ENCODE measurements at regions not wholly inside any gene's neighbourhood (a gene's known extent, or its start where the extent isn't known, plus 50 kb on each side); places are given as distances from the start of the nearest gene placed in this dataset.
"Not testable (repeated sequence)": the region's sequence is repeated elsewhere in the genome, so short reads cannot be mapped to it uniquely, and the experiment has no call there.

DNA sequence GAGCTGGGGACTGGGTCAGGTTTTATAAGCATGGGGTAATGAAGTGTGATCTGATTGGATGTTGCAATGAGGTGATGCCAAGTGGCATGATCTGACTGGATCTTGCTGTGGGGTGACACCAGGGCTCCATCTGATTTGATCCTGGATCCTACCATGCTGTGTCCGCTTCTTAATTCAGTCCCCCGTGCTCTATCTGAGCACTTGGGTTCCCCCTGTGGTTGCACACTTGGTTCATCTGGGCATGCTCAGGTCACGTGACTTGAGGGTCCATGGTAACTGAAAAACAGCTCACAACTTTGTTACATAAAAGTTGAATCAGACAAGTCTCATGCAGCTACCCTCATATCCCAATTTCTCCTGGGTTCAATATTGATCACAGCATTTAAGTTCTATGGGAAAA is 448.6 kb upstream of the NRP1 start:
- no peak for DNase-seq (ENCODE audit: low spot score)

DNA sequence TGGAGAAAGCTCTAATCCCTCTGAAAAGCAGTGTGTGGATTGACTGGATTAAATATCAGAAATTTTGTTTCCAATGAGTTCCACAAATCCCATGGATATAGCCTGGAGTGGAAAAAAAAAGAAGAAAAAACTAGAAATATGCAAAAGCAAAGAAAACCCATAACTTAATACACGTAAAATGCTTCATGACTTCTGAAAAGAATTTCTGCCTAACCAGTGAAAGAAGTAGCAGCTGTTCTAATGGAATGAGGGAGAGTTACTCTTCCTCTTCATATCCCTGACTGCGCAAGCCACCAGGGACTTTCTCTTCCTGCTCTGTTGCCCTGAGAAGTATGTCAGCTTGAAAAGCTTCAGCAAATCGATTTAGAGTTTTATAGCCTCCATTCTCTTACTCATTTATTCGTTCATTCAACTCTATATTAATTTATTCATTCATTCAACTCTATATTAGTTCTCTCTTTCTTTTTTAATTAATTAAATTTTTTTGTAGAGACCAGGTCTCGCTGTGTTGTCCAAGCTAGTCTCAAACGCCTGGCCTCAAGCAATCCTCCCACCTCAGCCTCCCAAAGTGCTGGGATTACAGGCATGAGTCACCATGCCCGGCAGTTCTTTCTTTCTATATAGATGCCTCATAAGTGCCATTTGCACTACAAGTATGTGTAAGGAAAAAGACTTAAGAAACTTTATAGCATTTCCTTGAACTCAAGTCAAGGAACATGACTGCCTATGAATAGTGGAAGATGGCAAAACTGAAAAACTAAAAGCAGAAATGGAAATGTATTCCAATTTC is 447.3 kb upstream of the NRP1 start:
- no peak for DNase-seq (ENCODE audit: low spot score)

- no peak for DNase-seq (ENCODE audit: low spot score)
Measured at GRCh38 chr10:33780961-33781360, 446.5 kb upstream of the NRP1 start.

DNA sequence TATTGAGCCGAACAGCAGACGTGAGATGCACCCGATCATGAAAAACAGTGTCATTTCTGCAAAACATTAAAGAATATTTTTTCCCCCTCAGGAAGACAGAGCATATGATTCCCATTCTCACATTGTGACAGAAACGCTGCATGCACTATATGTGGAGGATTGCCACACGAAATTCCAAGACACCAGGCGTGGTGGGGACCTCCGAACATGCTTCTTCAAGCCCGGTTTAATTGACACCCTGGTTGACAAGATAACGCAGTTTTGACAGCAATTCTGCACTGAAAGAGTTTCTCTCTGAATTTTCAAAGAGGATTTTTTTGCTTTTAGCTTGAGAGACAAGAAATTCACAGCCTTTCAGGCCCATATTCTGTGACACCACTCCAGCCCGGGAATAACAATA is 442.8 kb upstream of the NRP1 start:
- DNase-seq (ENCODE audit: low spot score): no peak

DNA sequence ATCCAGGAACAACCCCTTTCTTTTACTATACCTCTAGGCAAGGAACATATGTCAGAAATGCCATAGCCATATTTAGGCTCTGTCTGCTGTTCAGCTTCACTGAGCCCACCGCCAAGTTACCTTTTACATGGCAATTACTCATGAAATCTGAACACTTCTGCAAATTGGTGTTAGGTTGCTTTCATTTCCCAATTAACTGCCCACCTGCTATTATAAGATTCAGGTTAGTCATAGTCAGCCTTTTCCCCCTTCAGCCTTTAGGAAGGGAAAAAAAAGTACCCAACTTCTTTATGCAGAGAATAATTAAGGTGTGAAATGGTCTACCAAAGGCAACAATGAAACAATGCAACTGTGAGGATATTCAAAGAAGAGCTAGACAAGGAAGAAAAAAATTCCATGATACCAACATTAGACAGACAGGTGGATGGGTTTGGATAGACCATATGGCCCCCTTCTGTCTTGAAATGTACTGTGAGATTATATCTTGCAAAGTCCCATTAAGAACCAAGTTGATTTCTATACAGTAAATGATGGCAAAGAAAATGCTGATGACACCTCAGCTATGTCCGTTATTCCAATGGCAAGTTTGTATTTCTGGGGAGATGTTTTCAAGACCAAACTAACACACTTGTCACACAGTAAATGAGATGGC is 442.1 kb upstream of the NRP1 start:
- DNase-seq (ENCODE audit: low spot score): no peak

DNA sequence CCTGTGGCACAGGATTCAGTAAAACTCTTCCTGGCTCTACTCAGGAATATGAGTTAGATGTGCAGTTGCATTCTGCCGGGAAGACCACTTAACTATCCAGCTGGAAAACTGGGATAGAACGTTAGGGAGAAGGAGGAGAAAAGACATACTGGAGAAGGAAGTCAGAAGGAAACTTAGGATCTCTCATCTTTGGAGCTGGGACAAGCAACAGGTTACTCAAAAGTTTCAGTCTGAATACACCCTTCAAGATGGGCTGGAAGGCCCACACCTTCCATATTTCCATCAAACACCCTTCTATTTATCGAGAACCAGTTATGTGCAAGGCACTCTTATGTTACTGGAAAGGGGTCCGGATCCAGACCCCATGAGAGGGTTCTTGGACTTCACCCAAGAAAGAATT is 440.4 kb upstream of the NRP1 start:
- DNase-seq (ENCODE audit: low spot score): no peak

DNA sequence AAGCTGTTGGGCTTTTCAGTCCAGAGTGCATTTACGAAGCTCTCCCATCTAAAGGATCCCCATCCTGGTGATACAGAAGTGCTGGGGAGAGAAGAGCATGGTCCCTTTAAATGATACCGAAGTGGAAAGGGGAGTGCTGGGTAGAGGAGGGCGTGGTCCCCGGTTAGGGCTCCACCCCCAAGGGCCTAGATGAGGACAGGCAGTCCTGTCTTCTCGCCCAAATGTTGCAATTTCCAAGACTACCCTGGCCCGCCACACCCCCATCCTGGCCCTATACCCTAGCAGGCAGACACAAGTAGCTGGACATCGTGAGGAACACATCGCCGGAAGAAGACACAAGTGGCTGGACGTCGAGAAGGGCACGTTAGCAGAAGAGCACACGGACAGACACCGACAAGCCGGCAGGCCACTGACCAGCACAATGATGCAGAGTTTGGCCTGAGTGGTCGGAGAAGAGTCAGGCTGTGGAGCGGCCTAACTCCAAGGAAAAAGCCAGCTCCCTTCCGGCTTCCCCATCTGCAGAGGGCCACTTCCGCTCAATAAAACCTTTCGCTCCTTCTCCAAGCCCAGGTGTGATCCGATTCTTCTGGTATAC is 439.5 kb upstream of the NRP1 start:
- DNase-seq (ENCODE audit: low spot score): no peak

- DNase-seq (ENCODE audit: low spot score): no peak
Measured at GRCh38 chr10:33773253-33773573, 438.7 kb upstream of the NRP1 start.

GRCh38 chr10:33772370-33773252 is 438.1 kb upstream of the NRP1 start:
- DNase-seq (ENCODE audit: low spot score): no peak

DNA sequence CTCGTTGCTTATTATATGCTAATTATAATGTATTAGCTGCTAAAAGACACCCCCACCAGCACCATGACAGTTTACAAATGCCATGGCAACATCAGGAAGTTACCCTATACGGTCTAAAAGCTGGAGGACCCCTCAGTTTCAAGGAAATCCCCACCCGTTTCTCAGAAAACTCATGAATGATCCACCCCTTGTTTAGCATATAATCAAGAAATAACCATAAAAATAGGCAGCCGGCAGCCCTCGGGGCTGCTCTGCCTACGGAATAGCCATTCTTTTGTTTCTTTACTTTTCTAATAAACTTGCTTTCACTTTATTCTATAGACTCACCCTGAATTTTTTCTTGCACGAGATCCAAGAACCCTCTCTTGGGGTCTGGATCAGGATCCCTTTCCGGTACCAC is 437.4 kb upstream of the NRP1 start:
- DNase-seq (ENCODE audit: low spot score): not testable (repeated sequence)

DNA sequence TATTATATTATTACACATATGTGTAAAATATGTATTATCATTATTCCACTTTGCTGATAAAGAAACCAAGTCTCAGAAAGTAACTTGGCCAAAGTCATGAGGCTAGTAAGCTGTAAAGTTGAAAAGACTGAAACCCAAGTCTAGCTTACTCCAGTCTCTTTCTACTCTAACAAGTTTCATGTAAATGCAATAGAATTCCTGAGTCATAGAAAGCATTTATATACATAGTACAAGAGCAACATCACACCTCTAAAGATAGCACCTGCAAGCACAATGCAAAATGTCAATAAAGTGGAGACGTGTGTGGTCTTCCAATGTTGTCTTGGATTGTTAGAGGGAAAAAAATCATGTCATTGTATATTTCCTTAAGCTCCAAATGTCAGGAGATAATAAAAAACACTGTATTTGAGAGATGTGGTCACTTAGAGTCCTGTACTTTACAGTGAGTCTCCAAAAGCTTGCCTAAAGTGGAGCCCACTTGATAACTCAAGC is 430.3 kb upstream of the NRP1 start:
- DNase-seq (ENCODE audit: low spot score): no peak

- DNase-seq (ENCODE audit: low spot score): no peak
Measured at GRCh38 chr10:33760056-33760943, 425.8 kb upstream of the NRP1 start.

GRCh38 chr10:33759191-33759590 is 424.7 kb upstream of the NRP1 start:
- DNase-seq (ENCODE audit: low spot score): no peak

DNA sequence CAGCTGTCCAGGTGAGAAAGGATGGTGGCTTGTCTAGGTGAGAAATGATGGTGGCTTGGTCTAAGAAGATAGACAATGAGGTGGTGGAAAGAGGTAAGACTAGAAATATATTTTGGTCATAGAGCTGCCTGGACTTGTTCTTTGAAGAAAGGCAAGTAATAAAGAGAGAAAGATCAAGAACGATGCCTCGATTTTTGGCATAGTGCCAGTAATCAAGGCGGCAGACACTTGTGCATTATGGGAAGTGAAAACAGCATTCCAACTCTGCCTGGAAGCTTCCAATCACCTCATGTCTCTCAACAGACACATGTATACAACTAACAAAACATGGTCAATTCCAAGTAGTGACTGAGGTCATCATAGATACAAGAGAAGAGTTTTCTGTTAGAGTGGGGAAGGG is 423.8 kb upstream of the NRP1 start:
- DNase-seq (ENCODE audit: low spot score): no peak

DNA sequence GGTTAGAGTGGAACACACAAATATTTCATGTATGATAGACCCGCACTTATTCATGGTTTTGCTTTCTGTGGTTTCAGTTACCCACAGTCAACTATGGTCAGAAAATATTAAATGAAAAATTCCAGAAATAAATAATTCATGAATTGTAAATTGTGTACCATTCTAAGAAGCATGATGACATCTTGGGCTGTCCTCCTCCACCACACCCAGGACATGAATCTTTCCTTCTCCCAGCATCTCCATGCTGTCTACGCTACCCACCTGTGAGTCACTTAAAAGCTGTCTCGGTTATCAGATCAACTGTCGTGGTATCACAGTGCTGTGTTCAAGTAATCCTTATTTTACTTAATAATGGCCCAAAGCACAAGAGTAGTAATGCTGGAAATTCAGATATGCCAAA is 419.6 kb upstream of the NRP1 start:
- no peak for DNase-seq (ENCODE audit: low spot score)

DNA sequence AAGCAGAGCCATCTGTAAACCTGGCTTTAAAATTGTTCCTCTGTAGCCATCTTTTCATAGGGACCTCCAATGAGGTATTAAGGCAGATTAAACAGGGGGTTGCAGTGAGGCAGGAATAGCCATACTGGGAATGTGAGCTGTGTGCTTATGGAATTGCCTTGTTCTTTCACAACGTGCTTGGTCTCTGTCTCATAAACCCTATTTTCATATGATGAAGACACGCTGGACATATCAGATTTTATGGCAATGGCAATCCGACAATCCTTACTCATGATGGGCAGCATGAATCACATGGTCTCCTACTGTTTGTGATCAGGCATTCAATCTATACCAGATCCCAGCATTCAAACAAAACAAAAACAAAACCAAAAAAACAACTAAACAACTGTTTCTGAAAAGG is 418.9 kb upstream of the NRP1 start:
- no peak for DNase-seq (ENCODE audit: low spot score)

- DNase-seq (ENCODE audit: low spot score): no peak
Measured at GRCh38 chr10:33749790-33750189, 415.3 kb upstream of the NRP1 start.

DNA sequence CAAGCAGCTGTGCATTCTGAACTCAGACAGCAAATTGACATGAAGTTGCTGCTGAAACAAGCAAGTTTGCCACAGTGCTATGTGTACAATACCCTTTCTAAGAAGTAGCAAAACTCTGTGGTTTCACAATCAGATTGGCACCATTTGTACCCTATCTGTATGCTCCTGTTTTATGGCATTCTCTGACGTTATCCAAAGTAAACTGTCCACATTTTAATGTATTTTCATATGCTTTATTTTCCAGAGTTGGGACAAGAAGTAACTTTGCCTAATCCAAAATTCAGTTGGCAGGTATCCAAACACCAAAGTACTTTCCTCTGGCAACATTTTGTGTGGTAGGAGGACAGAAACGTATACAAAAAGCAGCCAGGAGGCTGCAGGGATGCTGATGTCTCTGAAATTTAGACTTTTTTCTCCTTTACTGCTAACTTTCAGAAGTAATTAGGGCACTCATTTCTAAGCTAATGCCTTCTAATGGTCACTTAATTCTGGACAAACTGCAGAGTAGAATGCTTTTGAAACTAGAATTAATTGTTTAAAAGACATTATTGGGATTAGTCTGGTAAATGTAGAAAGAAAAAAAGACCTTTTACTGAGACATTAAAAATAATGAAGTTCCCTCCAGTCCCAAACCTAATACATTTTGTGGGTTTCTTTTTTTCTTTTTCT is 414.7 kb upstream of the NRP1 start:
- DNase-seq (ENCODE audit: low spot score): no peak

GRCh38 chr10:33746836-33747268 is 412.4 kb upstream of the NRP1 start:
- no peak for DNase-seq (ENCODE audit: low spot score)

DNA sequence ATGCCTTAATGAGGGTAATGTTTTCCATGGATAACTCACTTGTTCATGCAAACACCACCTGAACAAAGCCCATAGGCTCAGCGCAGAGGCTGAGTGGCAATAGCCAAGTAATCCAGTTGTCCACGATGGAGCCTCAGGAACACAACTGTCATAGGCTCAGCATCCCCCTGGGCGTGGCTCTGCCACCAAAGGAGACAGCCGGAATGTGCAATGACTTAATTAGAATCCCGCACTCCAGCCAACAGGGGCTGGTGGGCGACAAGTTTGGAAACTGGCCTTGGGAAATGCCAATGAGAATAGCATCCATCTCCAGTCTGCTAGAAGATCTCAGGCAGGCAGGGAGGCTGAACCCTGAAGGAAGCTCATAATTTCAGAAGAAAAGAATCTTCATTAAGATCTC is 411.7 kb upstream of the NRP1 start:
- no peak for DNase-seq (ENCODE audit: low spot score)

DNA sequence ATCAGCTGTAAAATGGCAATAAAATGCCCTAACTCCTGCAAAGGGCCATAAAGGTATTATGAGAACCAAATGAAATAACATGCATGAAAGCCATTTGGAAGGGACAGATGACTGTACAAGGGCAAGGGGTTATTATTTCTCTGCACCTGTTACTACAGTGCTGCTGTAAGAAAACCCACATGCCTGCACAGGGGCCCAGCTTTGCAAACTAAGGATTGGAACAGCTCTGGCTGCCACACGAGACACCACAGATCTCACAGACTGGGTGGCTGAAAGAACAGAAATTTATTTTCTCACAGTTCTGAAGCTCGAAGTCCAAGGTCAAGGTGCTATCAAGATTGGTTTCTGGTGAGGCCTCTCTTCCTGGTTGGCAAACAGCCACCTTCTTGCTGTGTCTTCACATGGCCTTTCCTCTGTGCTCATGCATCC is 409.0 kb upstream of the NRP1 start:
- no peak for DNase-seq (ENCODE audit: low spot score)

Measured in CD4-positive, alpha-beta T cell treated with Interleukin-15 for 4 hours (primary cell).